HG02981 (cell line): ENCODE measurements at regions not wholly inside any gene's neighbourhood (a gene's known extent, or its start where the extent isn't known, plus 50 kb on each side); places are given as distances from the start of the nearest gene placed in this dataset.
"Not testable (repeated sequence)": the region's sequence is repeated elsewhere in the genome, so short reads cannot be mapped to it uniquely, and the experiment has no call there.

Experiments
- ATAC-seq: cut with Tn5 transposase; IDR thresholded peaks from one replicate; pipeline ENCODE4 v1.9.1; 2021; ENCODE audit warnings: mild to moderate bottlenecking, moderate library complexity; ENCODE audit not compliant: unreplicated experiment

- ATAC-seq = no peak
Observed at GRCh38 chr7:49099587-49100326, 175.4 kb downstream of the CDC14C start.

- not testable (repeated sequence) for ATAC-seq
Observed at GRCh38 chr7:49100908-49101740, 176.8 kb downstream of the CDC14C start.

- ATAC-seq = no peak
Observed at GRCh38 chr7:49102411-49102810, 178.1 kb downstream of the CDC14C start.

GRCh38 chr7:49111706-49112105, 187.4 kb downstream of the CDC14C start:
- no peak for ATAC-seq

GRCh38 chr7:49112222-49112621, 187.9 kb downstream of the CDC14C start:
- ATAC-seq = no peak

GRCh38 chr7:49112647-49113046, 188.3 kb downstream of the CDC14C start:
- ATAC-seq = no peak

- no peak for ATAC-seq
Observed at GRCh38 chr7:49119706-49120105, 195.4 kb downstream of the CDC14C start.

- ATAC-seq = no peak
Observed at GRCh38 chr7:49125246-49125645, 200.9 kb downstream of the CDC14C start.

GRCh38 chr7:49127359-49127913, 203.1 kb downstream of the CDC14C start:
- ATAC-seq = no peak

- no peak for ATAC-seq
Observed at GRCh38 chr7:49137978-49138377, 213.6 kb downstream of the CDC14C start.

- ATAC-seq = no peak
Observed at GRCh38 chr7:49150486-49150885, 226.1 kb downstream of the CDC14C start.

GRCh38 chr7:49151146-49151545, 226.8 kb downstream of the CDC14C start:
- no peak for ATAC-seq

- ATAC-seq = no peak
Observed at GRCh38 chr7:49158321-49158720, 234.0 kb downstream of the CDC14C start.

GRCh38 chr7:49159536-49159935, 235.2 kb downstream of the CDC14C start:
- no peak for ATAC-seq

- ATAC-seq = no peak
Observed at GRCh38 chr7:49166441-49166840, 242.1 kb downstream of the CDC14C start.

- ATAC-seq = no peak
Observed at GRCh38 chr7:49172639-49173038, 248.3 kb downstream of the CDC14C start.

GRCh38 chr7:49174396-49174795, 250.0 kb downstream of the CDC14C start:
- no peak for ATAC-seq

- ATAC-seq = no peak
Observed at GRCh38 chr7:49187543-49188268, 263.4 kb downstream of the CDC14C start.

GRCh38 chr7:49228426-49229098, 304.2 kb downstream of the CDC14C start:
- no peak for ATAC-seq

- no peak for ATAC-seq
Observed at GRCh38 chr7:49229246-49229645, 304.9 kb downstream of the CDC14C start.

- no peak for ATAC-seq
Observed at GRCh38 chr7:49243521-49243920, 319.2 kb downstream of the CDC14C start.
